ENCODE measurements at regions not wholly inside any gene's neighbourhood (a gene's known extent, or its start where the extent isn't known, plus 50 kb on each side); places are given as distances from the start of the nearest gene placed in this dataset.

DNA sequence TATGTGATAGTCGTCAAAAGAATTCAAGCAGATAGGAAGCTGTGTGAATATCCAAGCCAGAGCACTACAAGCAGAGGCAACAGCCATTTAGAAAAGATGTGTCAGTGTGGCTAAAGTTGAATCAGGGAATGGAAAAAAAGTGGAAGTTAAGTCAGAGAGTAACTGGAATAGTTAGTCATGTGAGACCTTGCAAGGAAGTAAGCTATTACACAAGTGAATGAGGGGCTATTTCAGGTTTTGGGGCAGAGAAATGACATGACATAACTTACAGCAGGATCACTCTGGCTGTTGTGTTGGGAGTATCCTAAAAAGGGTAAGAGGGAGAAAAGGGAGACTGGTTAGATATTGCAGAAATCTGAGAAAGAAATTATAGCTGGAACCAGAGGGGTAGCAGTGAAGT, 236.6 kb upstream of the PCDH18 start:
- 76% methylated on average over 1 of the region's 1 CpG for WGBS (ENCODE audit: insufficient coverage, insufficient replicate concordance, low lambda C conversion rate, missing lambda C conversion rate)
- ChIA-PET SMC1A (ENCODE audit: uncharacterized antibody, unreplicated experiment) (no interaction called here), POLR2A (no interaction called here), RAD21 (ENCODE audit: unreplicated experiment) (no interaction called here), CTCF (interaction anchor here (0.6 kb wide), 1 partner anchor 731 kb away, joined by 3 read pairs; no protein-coding TSS in a partner anchor)
- ATAC-seq, result no peak
- H3K9me3 ChIP-seq (replicated peaks; ENCODE audit: control insufficient read depth, insufficient read depth, low read length), result no peaks in the 10 kb centered on the region
- H4K20me1 ChIP-seq (ENCODE audit: control insufficient read depth, insufficient read depth), result no peaks in the 10 kb centered on the region
- TF ChIP-seq CHD4 (IDR thresholded peaks at IDR 0.05) (no peak), CEBPB (IDR thresholded peaks at IDR 0.05; ENCODE audit: borderline replicate concordance in 1 of 2, low read depth in 2 of 2, low read length in 2 of 2) (no peak), JUNB (IDR thresholded peaks at IDR 0.05) (no peak), HDAC2 (IDR thresholded peaks at IDR 0.05) (no peak), EED (IDR thresholded peaks at IDR 0.05; ENCODE audit: low read depth) (no peak), BRCA1 (IDR thresholded peaks at IDR 0.05; ENCODE audit: low read depth, low read length) (no peak), ZNF384 (IDR thresholded peaks at IDR 0.05; ENCODE audit: borderline replicate concordance, low read depth, low read length) (no peak), SUZ12 (IDR thresholded peaks at IDR 0.05; ENCODE audit: unreplicated experiment) (no peak), POLR2AphosphoS5 (IDR thresholded peaks at IDR 0.05; ENCODE audit: low read length) (no peak), MTA3 (IDR thresholded peaks at IDR 0.05; ENCODE audit: borderline replicate concordance, low read length) (no peak), HSF1 (IDR thresholded peaks at IDR 0.05; ENCODE audit: low read depth, low read length) (no peak), HDAC6 (IDR thresholded peaks at IDR 0.05; ENCODE audit: unreplicated experiment) (no peak), POLR2AphosphoS2 (IDR thresholded peaks at IDR 0.05; ENCODE audit: low read depth, low read length) (no peak), GATAD2B (conservative IDR thresholded peaks at IDR 0.05; ENCODE audit: low read depth) (no peak), EP300 (IDR thresholded peaks at IDR 0.05; ENCODE audit: borderline replicate concordance in 1 of 2, control insufficient read depth in 1 of 2, low read depth in 2 of 2, low read length in 2 of 2) (no peak), PAX8 (IDR thresholded peaks at IDR 0.05) (no peak), RBBP5 (conservative IDR thresholded peaks at IDR 0.05) (no peak), CHD2 (IDR thresholded peaks at IDR 0.05; ENCODE audit: borderline replicate concordance, low read depth, low read length) (no peak)
- TF ChIP-seq, protein P1, sequence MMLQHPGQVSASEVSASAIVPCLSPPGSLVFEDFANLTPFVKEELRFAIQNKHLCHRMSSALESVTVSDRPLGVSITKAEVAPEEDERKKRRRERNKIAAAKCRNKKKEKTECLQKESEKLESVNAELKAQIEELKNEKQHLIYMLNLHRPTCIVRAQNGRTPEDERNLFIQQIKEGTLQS (IDR thresholded peaks at IDR 0.05; ENCODE audit: borderline replicate concordance, extremely low read depth, low read depth, low read length), result no peak
- TF ChIP-seq, protein P2, sequence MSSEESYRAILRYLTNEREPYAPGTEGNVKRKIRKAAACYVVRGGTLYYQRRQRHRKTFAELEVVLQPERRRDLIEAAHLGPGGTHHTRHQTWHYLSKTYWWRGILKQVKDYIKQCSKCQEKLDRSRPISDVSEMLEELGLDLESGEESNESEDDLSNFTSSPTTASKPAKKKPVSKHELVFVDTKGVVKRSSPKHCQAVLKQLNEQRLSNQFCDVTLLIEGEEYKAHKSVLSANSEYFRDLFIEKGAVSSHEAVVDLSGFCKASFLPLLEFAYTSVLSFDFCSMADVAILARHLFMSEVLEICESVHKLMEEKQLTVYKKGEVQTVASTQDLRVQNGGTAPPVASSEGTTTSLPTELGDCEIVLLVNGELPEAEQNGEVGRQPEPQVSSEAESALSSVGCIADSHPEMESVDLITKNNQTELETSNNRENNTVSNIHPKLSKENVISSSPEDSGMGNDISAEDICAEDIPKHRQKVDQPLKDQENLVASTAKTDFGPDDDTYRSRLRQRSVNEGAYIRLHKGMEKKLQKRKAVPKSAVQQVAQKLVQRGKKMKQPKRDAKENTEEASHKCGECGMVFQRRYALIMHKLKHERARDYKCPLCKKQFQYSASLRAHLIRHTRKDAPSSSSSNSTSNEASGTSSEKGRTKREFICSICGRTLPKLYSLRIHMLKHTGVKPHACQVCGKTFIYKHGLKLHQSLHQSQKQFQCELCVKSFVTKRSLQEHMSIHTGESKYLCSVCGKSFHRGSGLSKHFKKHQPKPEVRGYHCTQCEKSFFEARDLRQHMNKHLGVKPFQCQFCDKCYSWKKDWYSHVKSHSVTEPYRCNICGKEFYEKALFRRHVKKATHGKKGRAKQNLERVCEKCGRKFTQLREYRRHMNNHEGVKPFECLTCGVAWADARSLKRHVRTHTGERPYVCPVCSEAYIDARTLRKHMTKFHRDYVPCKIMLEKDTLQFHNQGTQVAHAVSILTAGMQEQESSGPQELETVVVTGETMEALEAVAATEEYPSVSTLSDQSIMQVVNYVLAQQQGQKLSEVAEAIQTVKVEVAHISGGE (CRISPR knock-in tag; IDR thresholded peaks at IDR 0.05), result no peak
- intact Hi-C loops (cut with micrococcal nuclease; ENCODE audit: unreplicated experiment) (no loop called here), in situ Hi-C loops (cut with MboI) (no loop called here)
- H3K27me3 ChIP-seq (replicated peaks in 1 of 2; ENCODE audit: control insufficient read depth in 2 of 2, insufficient read depth in 2 of 2, low read length in 1 of 2), result no peaks in the 10 kb centered on the region
- no peaks in the 10 kb centered on the region for H3K36me3 ChIP-seq (ENCODE audit: control insufficient read depth in 2 of 2, insufficient read depth in 2 of 2, low read length in 1 of 2)
- no peak overlapping the region for H2AFZ ChIP-seq (ENCODE audit: control insufficient read depth, low read depth, low read length)
- no peak overlapping the region for H3K9ac ChIP-seq (ENCODE audit: control insufficient read depth, insufficient read depth, low read length)
- no peak for DNase-seq (ENCODE audit: low read depth, low spot score)
- no peak overlapping the region for H3K4me2 ChIP-seq (ENCODE audit: control insufficient read depth, insufficient read depth)
- H3K27ac ChIP-seq (ENCODE audit: control insufficient read depth, insufficient read depth), result no peak overlapping the region
- FAIRE-seq, result no peak
- BruUV-seq (replicated peaks), result no TSS peak
- H3K4me3 ChIP-seq, result no peak overlapping the region
- H3K79me2 ChIP-seq (ENCODE audit: control insufficient read depth, insufficient read depth, low read length), result no peaks in the 10 kb centered on the region
- no peaks in the 10 kb centered on the region for H3K4me1 ChIP-seq (ENCODE audit: control insufficient read depth, insufficient read depth, low read length)

All from GM12878 (cell line).